ENCODE measurements at regions not wholly inside any gene's neighbourhood (a gene's known extent, or its start where the extent isn't known, plus 50 kb on each side); places are given as distances from the start of the nearest gene placed in this dataset.

GRCh38 chr12:98144953-98145352 is 370.4 kb upstream of the TMPO start:
- no peak for DNase-seq (ENCODE audit: low spot score)

GRCh38 chr12:98146043-98146442 is 369.3 kb upstream of the TMPO start:
- no peak for DNase-seq (ENCODE audit: low spot score)

- DNase-seq (ENCODE audit: low spot score): no peak
Observed at GRCh38 chr12:98146487-98146886, 368.9 kb upstream of the TMPO start.

GRCh38 chr12:98149270-98149669 is 366.1 kb upstream of the TMPO start:
- DNase-seq (ENCODE audit: low spot score): no peak

- DNase-seq (ENCODE audit: low spot score): no peak
Observed at GRCh38 chr12:98149691-98150210, 365.6 kb upstream of the TMPO start.

GRCh38 chr12:98151105-98151590 is 364.2 kb upstream of the TMPO start:
- DNase-seq (ENCODE audit: low spot score): no peak

- no peak for DNase-seq (ENCODE audit: low spot score)
Observed at GRCh38 chr12:98151984-98152383, 363.4 kb upstream of the TMPO start.

- no peak for DNase-seq (ENCODE audit: low spot score)
Observed at GRCh38 chr12:98154850-98155249, 360.5 kb upstream of the TMPO start.

- no peak for DNase-seq (ENCODE audit: low spot score)
Observed at GRCh38 chr12:98156697-98157096, 358.7 kb upstream of the TMPO start.

GRCh38 chr12:98162906-98163678 is 352.3 kb upstream of the TMPO start:
- DNase-seq (ENCODE audit: low spot score): no peak

- DNase-seq (ENCODE audit: low spot score): no peak
Observed at GRCh38 chr12:98172304-98172703, 343.1 kb upstream of the TMPO start.

GRCh38 chr12:98172801-98173200 is 342.6 kb upstream of the TMPO start:
- no peak for DNase-seq (ENCODE audit: low spot score)

- DNase-seq (ENCODE audit: low spot score): no peak
Observed at GRCh38 chr12:98173773-98174427, 341.5 kb upstream of the TMPO start.

- DNase-seq (ENCODE audit: low spot score): no peak
Observed at GRCh38 chr12:98174428-98174809, 341.0 kb upstream of the TMPO start.

- DNase-seq (ENCODE audit: low spot score): no peak
Observed at GRCh38 chr12:98178126-98178525, 337.3 kb upstream of the TMPO start.

- DNase-seq (ENCODE audit: low spot score): no peak
Observed at GRCh38 chr12:98179151-98179550, 336.2 kb upstream of the TMPO start.

GRCh38 chr12:98180603-98181002 is 334.8 kb upstream of the TMPO start:
- DNase-seq (ENCODE audit: low spot score): no peak

- no peak for DNase-seq (ENCODE audit: low spot score)
Observed at GRCh38 chr12:98182821-98183220, 332.6 kb upstream of the TMPO start.

- no peak for DNase-seq (ENCODE audit: low spot score)
Observed at GRCh38 chr12:98185606-98186005, 329.8 kb upstream of the TMPO start.

- no peak for DNase-seq (ENCODE audit: low spot score)
Observed at GRCh38 chr12:98188650-98189077, 326.7 kb upstream of the TMPO start.

- no peak for DNase-seq (ENCODE audit: low spot score)
Observed at GRCh38 chr12:98194591-98194990, 320.8 kb upstream of the TMPO start.

- DNase-seq (ENCODE audit: low spot score): no peak
Observed at GRCh38 chr12:98198261-98198982, 317.0 kb upstream of the TMPO start.

- no peak for DNase-seq (ENCODE audit: low spot score)
Observed at GRCh38 chr12:98208816-98209215, 306.6 kb upstream of the TMPO start.
